ENCODE measurements at regions not wholly inside any gene's neighbourhood (a gene's known extent, or its start where the extent isn't known, plus 50 kb on each side); places are given as distances from the start of the nearest gene placed in this dataset.

DNA sequence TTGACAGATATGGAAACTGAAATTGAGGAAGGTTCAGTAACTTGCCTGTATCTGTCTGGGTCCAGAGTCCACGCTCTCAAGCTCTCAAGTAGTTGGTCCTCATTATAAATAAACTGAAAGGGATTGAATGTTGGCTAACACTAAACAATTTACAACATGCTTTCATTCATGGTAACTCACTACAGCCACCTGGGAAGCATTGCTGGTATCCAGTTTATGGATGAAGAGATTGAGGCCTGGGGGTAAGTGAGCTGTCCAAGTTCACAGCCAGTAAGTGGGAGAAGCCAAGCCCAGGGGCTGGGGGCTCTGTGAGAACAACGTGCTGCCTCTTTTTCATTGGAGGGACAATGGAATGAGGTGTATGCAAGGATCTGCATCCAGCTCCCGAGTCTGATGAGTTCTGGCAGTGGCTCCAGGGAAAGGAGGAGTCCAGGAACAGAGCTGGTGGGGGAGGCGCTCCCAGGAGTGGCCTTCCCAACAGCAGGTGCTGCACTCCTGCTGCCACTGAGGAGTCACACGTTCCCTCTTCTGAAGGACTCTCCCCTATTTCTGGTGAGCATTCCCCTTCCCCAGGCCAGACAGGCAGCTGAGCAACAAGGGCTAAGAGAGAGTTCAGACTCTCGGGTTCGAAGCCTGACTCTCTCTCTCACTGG lies 175.8 kb downstream of the CSNK2A3 start:
- no peak overlapping the region for H3K27ac ChIP-seq
- no peaks in the 10 kb centered on the region for H3K36me3 ChIP-seq
- TF ChIP-seq, protein P1, sequence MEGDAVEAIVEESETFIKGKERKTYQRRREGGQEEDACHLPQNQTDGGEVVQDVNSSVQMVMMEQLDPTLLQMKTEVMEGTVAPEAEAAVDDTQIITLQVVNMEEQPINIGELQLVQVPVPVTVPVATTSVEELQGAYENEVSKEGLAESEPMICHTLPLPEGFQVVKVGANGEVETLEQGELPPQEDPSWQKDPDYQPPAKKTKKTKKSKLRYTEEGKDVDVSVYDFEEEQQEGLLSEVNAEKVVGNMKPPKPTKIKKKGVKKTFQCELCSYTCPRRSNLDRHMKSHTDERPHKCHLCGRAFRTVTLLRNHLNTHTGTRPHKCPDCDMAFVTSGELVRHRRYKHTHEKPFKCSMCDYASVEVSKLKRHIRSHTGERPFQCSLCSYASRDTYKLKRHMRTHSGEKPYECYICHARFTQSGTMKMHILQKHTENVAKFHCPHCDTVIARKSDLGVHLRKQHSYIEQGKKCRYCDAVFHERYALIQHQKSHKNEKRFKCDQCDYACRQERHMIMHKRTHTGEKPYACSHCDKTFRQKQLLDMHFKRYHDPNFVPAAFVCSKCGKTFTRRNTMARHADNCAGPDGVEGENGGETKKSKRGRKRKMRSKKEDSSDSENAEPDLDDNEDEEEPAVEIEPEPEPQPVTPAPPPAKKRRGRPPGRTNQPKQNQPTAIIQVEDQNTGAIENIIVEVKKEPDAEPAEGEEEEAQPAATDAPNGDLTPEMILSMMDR (IDR thresholded peaks at IDR 0.05), result no peak
- peaks cover 3 to 5% of the 10 kb centered on the region in 2 donors for H3K4me1 ChIP-seq (ENCODE audit: control insufficient read depth in 1 of 2, low read depth in 2 of 2)
- H3K27me3 ChIP-seq (replicated peaks; ENCODE audit: insufficient read depth), result no peaks in the 10 kb centered on the region
- no peak for ATAC-seq (ENCODE audit: insufficient number of reproducible peaks, low FRiP score, low read depth)
- no peak for DNase-seq (ENCODE audit: low spot score)
- H3K4me3 ChIP-seq, result no peak overlapping the region
- no peaks in the 10 kb centered on the region for H3K9me3 ChIP-seq

DNA sequence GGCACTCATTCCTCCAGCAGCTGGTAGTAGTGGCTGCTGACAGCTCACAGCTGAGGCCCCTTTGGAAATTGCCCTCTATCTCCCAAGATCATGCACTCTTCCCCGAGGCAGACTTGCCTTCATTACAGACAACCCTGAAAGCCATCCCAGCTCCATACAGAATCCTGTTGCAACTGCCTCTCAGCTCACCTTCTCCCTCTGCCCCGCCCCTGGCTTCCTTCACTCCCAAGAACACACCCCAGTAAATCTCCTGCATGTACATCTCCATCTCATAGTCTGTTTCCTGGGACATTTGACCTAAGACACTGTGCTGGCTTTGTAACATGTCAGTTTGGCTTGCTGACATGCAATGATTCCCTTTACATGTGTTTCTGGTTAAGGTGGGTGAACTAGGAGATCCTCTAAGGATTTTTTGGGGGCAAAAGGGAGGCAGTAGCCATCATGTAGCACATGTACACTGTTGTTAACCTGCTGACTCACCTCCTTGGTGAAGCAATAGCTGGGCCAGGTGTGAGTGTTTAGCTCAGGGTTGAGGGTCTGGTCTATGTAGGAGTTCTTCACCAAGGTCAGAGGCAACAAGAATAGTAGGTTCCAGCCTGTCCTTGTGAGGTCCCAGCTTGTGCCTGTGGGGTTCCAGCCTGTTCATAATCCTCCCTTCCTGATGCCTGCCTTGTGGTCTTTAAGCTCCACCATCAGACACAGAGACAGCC lies 179.6 kb downstream of the CSNK2A3 start:
- Histone ChIP-seq H3K27me3 (replicated peaks; ENCODE audit: insufficient read depth) (no peaks in the 10 kb centered on the region), H3K36me3 (no peaks in the 10 kb centered on the region), H3K4me1 (ENCODE audit: control insufficient read depth in 1 of 2, low read depth in 2 of 2) (peaks cover 12 to 19% of the 10 kb centered on the region in 2 donors), H3K27ac (no peak overlapping the region), H3K9me3 (no peaks in the 10 kb centered on the region), H3K4me3 (no peak overlapping the region)
- ATAC-seq (ENCODE audit: insufficient number of reproducible peaks, low FRiP score, low read depth) (no peak), DNase-seq (ENCODE audit: low spot score) (no peak)
- TF ChIP-seq, protein P1 (IDR thresholded peaks at IDR 0.05), result no peak

DNA sequence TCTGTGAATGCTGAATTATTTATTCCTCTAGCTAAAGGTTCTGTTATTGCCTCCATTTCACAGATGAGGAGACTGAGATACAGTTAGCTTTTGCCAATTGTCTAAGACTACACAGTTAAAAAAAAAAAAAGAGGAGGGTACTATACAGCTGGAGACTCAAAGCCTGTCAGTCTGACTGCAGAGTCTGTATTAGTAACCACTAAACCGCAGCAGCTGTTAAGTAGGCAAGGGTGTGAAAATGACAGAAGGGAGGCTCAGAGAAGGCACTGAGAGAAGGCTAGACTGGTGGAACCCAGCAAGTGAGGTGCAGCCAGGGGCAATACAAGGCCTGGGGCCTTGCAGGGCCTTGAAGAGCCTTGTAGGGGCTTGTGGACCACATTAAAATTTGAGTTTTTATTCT lies 181.2 kb downstream of the CSNK2A3 start:
- no peak overlapping the region for H3K27ac ChIP-seq

DNA sequence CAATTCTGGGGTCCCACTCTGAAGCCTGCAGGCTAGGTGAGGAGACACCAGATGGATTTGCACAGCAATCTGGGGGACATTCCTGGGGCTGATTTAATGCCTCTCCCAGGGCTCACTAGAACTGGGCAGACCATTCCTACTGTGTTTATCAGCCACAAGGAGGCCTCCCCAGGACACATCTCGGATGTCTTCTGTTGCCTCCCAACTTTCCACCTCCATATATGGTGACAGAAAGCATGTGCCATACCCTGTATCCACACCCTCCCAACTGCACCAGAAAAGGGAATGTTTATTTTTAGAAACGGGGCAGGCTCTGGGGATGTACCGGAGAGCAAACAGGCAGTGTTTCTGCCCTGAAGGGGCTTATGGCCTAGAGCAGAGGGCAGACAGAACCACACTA lies 181.8 kb downstream of the CSNK2A3 start:
- ATAC-seq (ENCODE audit: insufficient number of reproducible peaks, low FRiP score, low read depth), result no peak
- TF ChIP-seq, protein P1 (IDR thresholded peaks at IDR 0.05), result no peak
- Histone ChIP-seq H3K27me3 (replicated peaks; ENCODE audit: insufficient read depth) (no peaks in the 10 kb centered on the region), H3K36me3 (no peaks in the 10 kb centered on the region), H3K9me3 (no peaks in the 10 kb centered on the region), H3K4me1 (ENCODE audit: control insufficient read depth in 1 of 2, low read depth in 2 of 2) (peaks cover 12 to 19% of the 10 kb centered on the region in 2 donors), H3K4me3 (no peak overlapping the region), H3K27ac (no peak overlapping the region)
- DNase-seq (ENCODE audit: low spot score), result no peak

More for the DNA sequence above, 181.2 kb downstream of the CSNK2A3 start:
- TF ChIP-seq, protein P1 (IDR thresholded peaks at IDR 0.05), result no peak
- ATAC-seq (ENCODE audit: insufficient number of reproducible peaks, low FRiP score, low read depth) (no peak), DNase-seq (ENCODE audit: low spot score) (no peak)
- Histone ChIP-seq H3K4me3 (no peak overlapping the region), H3K27me3 (replicated peaks; ENCODE audit: insufficient read depth) (no peaks in the 10 kb centered on the region), H3K9me3 (no peaks in the 10 kb centered on the region), H3K36me3 (no peaks in the 10 kb centered on the region), H3K4me1 (ENCODE audit: control insufficient read depth in 1 of 2, low read depth in 2 of 2) (peaks cover 12 to 19% of the 10 kb centered on the region in 2 donors)

DNA sequence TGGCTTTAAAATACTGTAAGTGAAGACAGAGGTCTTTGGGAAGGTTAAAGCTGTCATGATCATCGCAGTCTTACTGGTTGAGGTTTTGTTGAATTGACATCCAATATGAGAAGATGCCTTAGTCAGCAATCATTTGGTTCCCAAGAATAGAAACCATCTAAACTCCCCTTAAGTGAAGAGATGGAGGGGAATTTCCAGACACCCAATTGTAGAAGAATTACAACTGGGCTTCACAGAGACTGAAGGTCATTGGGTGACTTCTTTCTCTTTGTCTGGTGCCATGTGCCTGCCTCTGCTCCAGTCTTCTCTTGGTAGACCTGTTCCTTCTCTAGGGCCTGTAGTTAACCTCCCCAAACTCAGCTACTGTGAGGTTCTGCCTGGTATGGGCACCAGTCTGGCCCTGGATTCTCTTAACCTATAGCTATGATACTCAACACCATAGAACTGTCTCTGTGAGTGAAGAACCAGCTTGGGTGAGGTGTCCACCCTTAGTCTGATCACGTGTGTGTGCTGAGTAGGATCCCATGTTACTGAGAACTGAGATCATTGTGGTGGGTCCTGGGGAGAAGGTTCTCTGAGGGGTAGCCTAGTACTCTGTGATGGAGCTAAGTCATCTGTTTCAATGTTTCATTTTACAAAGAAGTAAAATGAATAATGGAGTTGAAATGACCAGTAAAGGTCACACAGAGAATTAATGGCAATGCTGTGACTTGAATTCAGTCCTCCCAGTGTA lies 182.5 kb downstream of the CSNK2A3 start:
- Histone ChIP-seq H3K27ac (no peak overlapping the region), H3K36me3 (no peaks in the 10 kb centered on the region), H3K27me3 (replicated peaks; ENCODE audit: insufficient read depth) (no peaks in the 10 kb centered on the region), H3K9me3 (no peaks in the 10 kb centered on the region), H3K4me1 (ENCODE audit: control insufficient read depth in 1 of 2, low read depth in 2 of 2) (peaks cover 12 to 19% of the 10 kb centered on the region in 2 donors), H3K4me3 (no peak overlapping the region)
- no peak for ATAC-seq (ENCODE audit: insufficient number of reproducible peaks, low FRiP score, low read depth)
- no peak for DNase-seq (ENCODE audit: low spot score)
- TF ChIP-seq, protein P1 (IDR thresholded peaks at IDR 0.05), result no peak
